ENCODE measurements at regions not wholly inside any gene's neighbourhood (a gene's known extent, or its start where the extent isn't known, plus 50 kb on each side); places are given as distances from the start of the nearest gene placed in this dataset.
"Not testable (repeated sequence)": the region's sequence is repeated elsewhere in the genome, so short reads cannot be mapped to it uniquely, and the experiment has no call there.

DNA sequence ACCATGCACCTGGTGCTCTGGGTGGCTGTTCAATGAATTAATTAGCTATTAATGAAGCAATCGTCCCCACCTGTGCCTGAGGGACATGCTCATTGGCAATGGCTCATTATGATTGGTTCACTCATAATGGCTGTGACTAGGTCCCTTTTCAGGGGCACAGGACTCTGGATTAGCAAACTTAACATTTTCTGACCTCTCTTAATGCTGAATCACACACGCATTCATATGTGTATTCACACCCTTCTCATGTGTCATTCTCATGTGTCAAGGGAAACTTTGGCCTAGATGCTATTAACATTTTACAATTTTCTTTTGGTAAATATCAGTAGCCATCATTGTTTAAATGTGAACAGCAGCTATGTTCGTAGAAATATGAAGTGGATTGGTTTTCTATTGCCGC, 98.9 kb upstream of the PMAIP1 start:
- DNase-seq (ENCODE audit: low read depth), result no peak

DNA sequence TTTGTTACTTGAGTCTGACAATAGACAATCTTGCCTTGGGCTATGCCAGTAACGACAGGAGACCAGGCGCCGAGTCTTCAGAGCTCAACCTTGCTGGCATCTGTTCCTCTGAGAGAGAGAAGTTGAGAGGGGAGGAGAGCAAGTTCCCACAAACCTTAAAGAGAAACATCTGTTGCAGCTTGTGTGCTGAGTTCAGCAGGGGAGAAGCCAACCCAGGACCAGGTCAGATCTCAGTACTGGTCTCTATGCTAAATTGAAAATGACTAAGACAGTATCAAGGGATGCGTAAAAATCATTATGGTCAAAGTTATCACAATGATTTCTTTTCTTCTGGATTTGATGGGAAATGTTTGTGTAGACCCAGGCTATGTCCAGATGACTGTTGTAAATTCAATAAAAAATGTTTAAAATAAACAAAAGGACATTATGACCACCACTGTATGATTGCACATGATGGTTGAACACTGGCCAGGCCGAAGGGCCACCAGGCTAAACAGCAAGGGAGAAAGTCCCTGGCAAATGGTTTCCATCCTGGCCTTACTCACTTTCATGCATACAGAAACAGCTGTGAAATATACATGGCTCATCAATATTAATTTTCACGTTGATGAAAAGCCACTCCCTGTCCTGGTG, 100.3 kb upstream of the PMAIP1 start:
- DNase-seq (ENCODE audit: low read depth), result peak; percentile 81

- no peak for DNase-seq (ENCODE audit: low read depth)
Observed at GRCh38 chr18:59795882-59796281, 98.7 kb upstream of the CCBE1 start.

DNA sequence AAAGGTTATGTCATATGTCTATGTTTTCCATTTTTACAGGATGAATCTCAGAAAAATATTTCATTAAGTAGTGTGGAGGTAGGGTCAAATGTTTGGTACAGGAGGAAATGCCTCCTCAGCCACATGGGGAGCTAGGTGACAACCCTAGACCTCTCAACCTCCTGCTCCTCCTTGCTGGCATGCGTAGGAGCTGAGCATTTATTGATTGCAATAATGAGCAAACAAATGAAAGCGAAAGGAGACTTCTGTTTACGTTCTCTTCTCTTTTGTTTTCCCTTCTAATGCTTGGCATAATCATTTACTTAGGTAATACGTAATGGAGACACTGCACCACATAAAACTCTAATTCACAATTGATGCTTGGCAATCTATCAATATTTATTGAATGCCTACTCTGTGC, 95.1 kb upstream of the CCBE1 start:
- no peak for DNase-seq (ENCODE audit: low read depth)

- DNase-seq (ENCODE audit: low read depth), result not testable (repeated sequence)
Observed at GRCh38 chr18:59790346-59790936, 93.2 kb upstream of the CCBE1 start.

GRCh38 chr18:59788791-59789106, 91.5 kb upstream of the CCBE1 start:
- DNase-seq (ENCODE audit: low read depth), result no peak

GRCh38 chr18:59787998-59788790, 91.0 kb upstream of the CCBE1 start:
- peak; percentile 86 for DNase-seq (ENCODE audit: low read depth)

DNA sequence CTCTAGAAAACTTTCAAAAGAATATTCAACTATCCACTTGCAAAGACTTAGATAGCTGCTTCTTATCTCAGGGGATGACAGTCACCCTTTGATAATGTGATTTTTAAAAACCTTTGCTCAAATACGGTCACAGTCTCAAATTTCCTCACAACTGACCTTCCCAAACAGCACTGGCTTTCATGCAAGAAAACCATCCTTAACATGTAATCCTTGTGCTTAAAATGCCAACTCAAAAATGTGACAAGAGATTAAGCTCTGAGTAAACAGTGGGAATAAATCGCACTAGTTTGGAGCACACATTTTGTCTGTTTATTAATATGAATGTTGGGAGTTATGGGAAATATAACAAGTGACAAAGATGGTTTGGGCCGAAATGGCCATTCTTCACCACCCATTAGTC, 87.5 kb upstream of the CCBE1 start:
- no peak for DNase-seq (ENCODE audit: low read depth)

- peak; percentile 89 for DNase-seq (ENCODE audit: low read depth)
Observed at GRCh38 chr18:59783138-59783537, 85.9 kb upstream of the CCBE1 start.

DNA sequence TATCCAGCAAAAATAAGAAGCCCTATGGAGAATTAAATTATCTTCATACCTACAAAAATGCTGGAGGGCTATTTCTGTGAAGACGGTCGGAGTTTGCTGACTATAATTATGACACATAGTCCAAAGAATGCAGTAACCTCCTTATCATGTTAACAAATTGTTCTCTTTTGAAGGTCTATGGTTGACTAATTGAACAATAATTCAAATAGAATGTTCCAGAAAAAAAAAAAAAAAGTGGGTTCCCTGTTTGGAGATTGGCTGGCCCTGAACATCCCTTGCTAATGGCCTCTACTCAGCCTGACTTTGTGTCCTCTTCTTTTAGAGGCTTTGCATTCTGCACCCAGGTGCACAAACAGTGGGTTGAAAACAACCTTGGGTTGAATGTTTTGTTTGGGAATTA, 82.8 kb upstream of the CCBE1 start:
- peak; percentile 86 for DNase-seq (ENCODE audit: low read depth)

DNA sequence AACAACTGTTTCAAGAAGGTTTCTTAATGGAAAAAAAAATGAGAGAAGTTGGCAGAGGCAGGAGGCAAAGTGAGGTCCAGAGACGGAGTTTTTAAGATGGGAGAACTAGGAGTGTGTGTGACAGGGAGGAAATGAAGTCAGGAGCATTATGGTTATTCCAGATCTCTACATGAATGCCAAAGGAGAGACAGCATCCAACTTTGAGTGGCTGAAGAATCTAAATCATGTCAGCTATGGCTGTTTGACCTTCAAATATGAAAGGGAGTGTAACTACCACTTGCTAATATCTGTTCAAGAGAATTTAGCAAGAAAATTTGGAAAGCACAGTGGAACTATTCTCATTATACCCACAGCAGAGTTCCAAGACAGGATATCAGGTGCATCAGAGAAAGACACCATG, 81.2 kb upstream of the CCBE1 start:
- DNase-seq (ENCODE audit: low read depth), result no peak

DNA sequence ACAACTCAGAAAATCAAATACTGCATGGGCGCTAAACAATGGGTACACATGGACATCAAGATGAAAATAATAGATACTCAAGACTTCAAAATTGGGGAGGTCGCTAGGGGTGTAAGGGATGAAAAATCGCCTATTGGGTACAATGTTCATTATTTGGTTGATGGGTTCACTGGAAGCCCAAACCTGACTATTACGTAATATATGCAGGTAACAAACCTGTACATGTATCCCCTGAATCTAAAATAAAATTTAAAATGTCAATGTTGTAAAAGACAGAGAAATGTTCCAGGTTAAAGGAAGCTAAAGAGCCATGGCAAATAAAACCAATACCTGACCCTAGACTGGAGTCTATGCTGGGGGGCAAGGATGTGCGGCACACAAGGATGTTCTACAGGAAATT, 80.4 kb upstream of the CCBE1 start:
- DNase-seq (ENCODE audit: low read depth), result no peak

- no peak for DNase-seq (ENCODE audit: low read depth)
Observed at GRCh38 chr18:59769129-59769865, 72.1 kb upstream of the CCBE1 start.

GRCh38 chr18:59768409-59768808, 71.2 kb upstream of the CCBE1 start:
- DNase-seq (ENCODE audit: low read depth), result no peak

GRCh38 chr18:59767732-59768131, 70.5 kb upstream of the CCBE1 start:
- peak; percentile 62 for DNase-seq (ENCODE audit: low read depth)

DNA sequence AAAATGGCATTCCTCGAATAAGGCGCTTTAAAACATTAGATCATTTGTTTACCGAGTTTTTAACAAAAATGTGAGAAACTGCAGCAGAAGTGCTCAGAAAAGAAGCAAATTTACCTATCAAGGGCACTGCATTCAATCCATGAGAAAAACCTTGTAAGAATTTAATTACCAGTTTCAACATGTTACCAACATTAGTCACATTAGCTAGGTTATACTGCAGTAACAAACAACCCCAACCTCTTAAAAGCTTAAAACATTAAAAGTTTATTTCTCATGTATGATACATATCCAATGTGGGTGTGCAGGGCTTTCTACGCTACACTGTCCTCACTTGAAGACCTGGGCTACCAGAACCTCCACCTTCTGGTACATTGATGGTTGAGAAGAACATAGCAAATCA, 68.1 kb upstream of the CCBE1 start:
- no peak for DNase-seq (ENCODE audit: low read depth)

GRCh38 chr18:59764281-59764680, 67.1 kb upstream of the CCBE1 start:
- DNase-seq (ENCODE audit: low read depth), result no peak

GRCh38 chr18:59763541-59764136, 66.4 kb upstream of the CCBE1 start:
- DNase-seq (ENCODE audit: low read depth), result no peak

- DNase-seq (ENCODE audit: low read depth), result peak; percentile 59
Observed at GRCh38 chr18:59760619-59761600, 63.7 kb upstream of the CCBE1 start.

DNA sequence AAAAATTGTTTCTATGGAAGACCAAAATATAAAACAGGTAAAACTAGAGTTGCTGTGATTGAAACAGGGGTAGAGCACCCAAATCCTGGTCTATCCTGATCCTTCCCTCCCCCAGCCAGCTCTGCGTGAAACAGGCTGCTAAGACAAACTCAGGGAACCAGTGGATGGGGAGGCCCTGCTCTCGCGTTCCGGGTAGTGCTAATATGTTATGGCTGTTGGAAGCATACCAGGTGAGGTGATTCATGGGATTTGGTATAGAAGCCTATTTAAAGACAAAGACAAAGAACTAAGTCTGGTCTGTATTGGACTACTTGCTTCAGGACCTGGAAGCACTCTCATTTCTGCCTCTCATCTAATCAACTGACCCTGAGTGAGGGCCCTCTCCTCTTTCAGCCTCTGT, 63.0 kb upstream of the CCBE1 start:
- DNase-seq (ENCODE audit: low read depth), result peak; percentile 47

DNA sequence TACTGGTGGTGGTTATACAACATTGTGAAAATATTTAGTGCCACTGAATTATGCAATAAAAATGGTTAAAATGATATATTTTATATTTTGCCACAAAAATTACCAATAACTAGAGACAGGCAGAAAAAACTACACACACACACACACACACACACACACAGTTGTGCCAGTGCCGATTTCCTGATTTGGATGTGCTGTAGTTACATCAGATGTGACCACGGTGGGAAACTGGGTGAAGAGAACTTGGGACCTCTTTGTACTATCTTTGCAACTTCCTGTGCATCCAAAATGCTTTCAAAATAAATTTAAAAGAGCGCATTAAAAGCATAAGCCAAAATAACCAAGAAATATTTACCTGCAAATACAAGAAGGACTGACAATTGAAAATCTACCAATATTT, 61.6 kb upstream of the CCBE1 start:
- DNase-seq (ENCODE audit: low read depth), result no peak

Measured in RPMI7951 (cell line).